ENCODE measurements at regions not wholly inside any gene's neighbourhood (a gene's known extent, or its start where the extent isn't known, plus 50 kb on each side); places are given as distances from the start of the nearest gene placed in this dataset.

- no peak overlapping the region for H4K5ac ChIP-seq (ENCODE audit: insufficient read length, low read depth, low read length)
- no peaks in the 10 kb centered on the region for H3K79me2 ChIP-seq (ENCODE audit: control insufficient read depth in 1 of 2, insufficient read depth in 2 of 2, low read length in 2 of 2)
- no peak overlapping the region for H3K9ac ChIP-seq (replicated peaks in 1 of 4; ENCODE audit: extremely low read depth in 1 of 4, low read depth in 3 of 4, low read length in 3 of 4)
- H4K91ac ChIP-seq (replicated peaks; ENCODE audit: insufficient read length, low read length) = no peak overlapping the region
- H2BK5ac ChIP-seq (ENCODE audit: low read depth, low read length) = no peak overlapping the region
- H3K23ac ChIP-seq (ENCODE audit: insufficient read length) = no peak overlapping the region
- no peaks in the 10 kb centered on the region for H3K79me1 ChIP-seq (ENCODE audit: low read depth, low read length)
- no peaks in the 10 kb centered on the region for H3K4me1 ChIP-seq (replicated peaks in 1 of 4; ENCODE audit: control insufficient read depth in 3 of 4, insufficient read depth in 4 of 4, low read length in 3 of 4)
- no peak overlapping the region for H2BK15ac ChIP-seq (ENCODE audit: low read length)
- no peak overlapping the region for H2BK20ac ChIP-seq (ENCODE audit: low read length)
- H2AK5ac ChIP-seq (ENCODE audit: low read depth, low read length) = no peak overlapping the region
- no peak overlapping the region for H3K56ac ChIP-seq (replicated peaks; ENCODE audit: insufficient read length, low read depth, low read length)
- H4K8ac ChIP-seq (ENCODE audit: extremely low read depth, insufficient read depth, low read length) = no peak overlapping the region
- no peak overlapping the region for H3K14ac ChIP-seq (ENCODE audit: insufficient read length)
- FAIRE-seq (no peak), DNase-seq (ENCODE audit: low read depth in 1 of 2, low spot score in 2 of 2) (no peak)
- H3K4me3 ChIP-seq (ENCODE audit: extremely low read depth in 1 of 4, insufficient read depth in 2 of 4, low read depth in 3 of 4, low read length in 4 of 4) = no peak overlapping the region
- no peaks in the 10 kb centered on the region for H3K23me2 ChIP-seq (ENCODE audit: low read depth, low read length)
- 93% methylated on average over 15 of the region's 15 CpGs; no CpG with 5 or more reads in 1 of the 2 experiments for WGBS, 2 experiments (ENCODE audit: extremely low coverage in 1 of 2, insufficient coverage in 1 of 2, insufficient read length in 1 of 2, insufficient replicate concordance in 2 of 2, low coverage in 1 of 2, low lambda C conversion rate in 2 of 2, missing lambda C conversion rate in 1 of 2)
- no peak overlapping the region for H3K4me2 ChIP-seq (ENCODE audit: insufficient read depth in 1 of 2, low read depth in 2 of 2, low read length in 2 of 2)
- no peak overlapping the region for H3K18ac ChIP-seq (ENCODE audit: extremely low read depth, low read length)
- H3K27ac ChIP-seq (ENCODE audit: low read depth, low read length) = no peak overlapping the region
- no peak overlapping the region for H2BK120ac ChIP-seq (replicated peaks; ENCODE audit: low read depth, low read length)
- ChIA-PET CTCF (ENCODE audit: partially characterized antibody) (interaction anchor here (0.7 kb wide), 1 partner anchor 80 kb away, joined by 3 read pairs; no protein-coding TSS in a partner anchor), POLR2A (ENCODE audit: partially characterized antibody) (interaction anchor here (0.6 kb wide), 1 partner anchor 11 kb away, joined by 3 read pairs; no protein-coding TSS in a partner anchor)
- no peak overlapping the region for H2BK12ac ChIP-seq (ENCODE audit: low read depth, low read length)
- H4K20me1 ChIP-seq (replicated peaks in 1 of 2; ENCODE audit: control insufficient read depth in 1 of 2, insufficient read depth in 2 of 2, low read length in 2 of 2) = no peaks in the 10 kb centered on the region
- H3K27me3 ChIP-seq (replicated peaks in 1 of 4; ENCODE audit: control insufficient read depth in 3 of 4, extremely low read depth in 1 of 4, insufficient read depth in 3 of 4, low read length in 3 of 4) = no peaks in the 10 kb centered on the region
- TF ChIP-seq EP300 (IDR thresholded peaks at IDR 0.05; ENCODE audit: borderline replicate concordance in 1 of 2, low read depth in 2 of 2, low read length in 2 of 2) = no peak
- no peak for TF ChIP-seq BCL11A (IDR thresholded peaks at IDR 0.05; ENCODE audit: low read depth in 2 of 2, low read length in 2 of 2)
- TF ChIP-seq MAX (IDR thresholded peaks at IDR 0.05) = no peak
- TF ChIP-seq HDAC6 (IDR thresholded peaks at IDR 0.05; ENCODE audit: low read depth, low read length) = no peak
- TF ChIP-seq CREB1 (IDR thresholded peaks at IDR 0.05) = no peak
- no peak for TF ChIP-seq SIX5 (IDR thresholded peaks at IDR 0.05; ENCODE audit: low read depth, low read length)
- no peak for TF ChIP-seq RFX5 (IDR thresholded peaks at IDR 0.05; ENCODE audit: borderline replicate concordance, low read depth, low read length)
- TF ChIP-seq CTCF (IDR thresholded peaks at IDR 0.05; ENCODE audit: control extremely low read depth in 1 of 3, insufficient read depth in 1 of 3, low read depth in 1 of 3, low read length in 3 of 3) = no peak
- TF ChIP-seq CEBPB (IDR thresholded peaks at IDR 0.05; ENCODE audit: low read depth, low read length) = no peak
- no peak for TF ChIP-seq SUZ12 (IDR thresholded peaks at IDR 0.05; ENCODE audit: low read length)
- H2AFZ ChIP-seq (ENCODE audit: low read length) = no peak overlapping the region
- no peaks in the 10 kb centered on the region for H3K9me3 ChIP-seq (ENCODE audit: insufficient read depth in 2 of 2, low read depth in 1 of 2, low read length in 1 of 2)
- H3K4ac ChIP-seq (replicated peaks; ENCODE audit: insufficient read length, low read depth, low read length) = no peak overlapping the region
- H3K36me3 ChIP-seq (ENCODE audit: control insufficient read depth in 2 of 4, insufficient read depth in 4 of 4, low read length in 3 of 4) = no peaks in the 10 kb centered on the region
Observed at GRCh38 chr21:25362375-25363267, 244.7 kb downstream of the MRPL39 start.
